Fibroblast of skin of right quadriceps (primary cell): ENCODE measurements at regions not wholly inside any gene's neighbourhood (a gene's known extent, or its start where the extent isn't known, plus 50 kb on each side); places are given as distances from the start of the nearest gene placed in this dataset.

Experiments used
- DNase-seq: peaks from one replicate; pipeline ENCODE4 v3.0.0-alpha.2; 2013

DNA sequence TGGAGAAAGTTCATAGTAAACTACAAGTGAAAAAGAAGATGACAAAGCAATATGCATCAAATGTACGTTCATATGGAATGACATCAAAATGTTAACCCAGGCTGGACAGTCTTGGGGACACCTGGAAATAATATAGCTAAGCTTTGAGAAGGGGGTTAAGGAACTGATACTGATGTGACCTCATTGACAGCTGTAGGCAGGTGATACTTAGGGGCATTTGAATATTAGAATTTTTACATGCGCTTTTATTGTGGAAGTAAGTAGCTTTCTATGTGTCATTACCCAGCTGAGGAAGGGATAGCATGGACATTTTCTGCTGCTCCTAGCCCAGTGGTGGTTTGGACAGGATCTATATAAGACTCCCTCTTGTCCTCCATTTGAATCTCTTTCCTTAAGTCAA, 299.7 kb downstream of the CWC27 start:
- DNase-seq = no peak

DNA sequence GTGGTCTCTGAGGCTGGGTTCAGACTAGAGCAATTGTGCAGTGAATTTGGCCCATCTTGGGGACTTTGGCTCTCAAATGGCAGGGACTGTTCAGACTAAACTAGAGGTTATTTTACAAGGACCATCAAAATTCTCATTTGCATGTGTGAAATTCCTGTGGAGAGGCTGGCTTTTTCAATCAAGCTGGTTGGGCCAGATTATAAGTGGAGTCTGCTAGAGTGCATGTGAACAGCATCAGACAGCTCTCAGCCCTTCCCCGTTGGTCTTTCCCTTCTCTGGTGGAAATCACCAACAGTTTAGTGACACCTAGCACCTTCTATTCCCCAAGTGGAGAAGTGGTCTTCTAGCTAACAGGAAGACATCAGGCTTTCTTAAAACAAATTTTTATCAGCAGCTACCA, 301.3 kb downstream of the CWC27 start:
- no peak for DNase-seq

DNA sequence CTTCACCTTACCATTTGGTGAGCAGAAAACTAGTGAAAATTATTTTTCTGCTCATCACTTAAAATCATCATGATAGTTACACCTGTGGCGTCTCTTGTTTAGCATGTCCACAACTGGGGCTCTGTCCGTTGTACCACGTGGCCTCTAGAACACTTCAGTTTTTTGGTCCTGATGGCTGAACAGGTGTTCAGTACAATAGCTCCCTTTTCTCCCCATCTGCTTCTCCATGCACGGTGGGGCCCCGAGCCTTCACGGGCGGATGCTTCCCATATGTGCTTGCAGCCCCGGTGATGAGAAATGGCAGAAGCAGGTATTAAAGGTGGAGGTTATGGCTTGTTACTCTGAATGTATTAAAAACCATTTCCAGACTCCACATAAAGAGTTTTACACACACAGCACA, 304.1 kb downstream of the CWC27 start:
- no peak for DNase-seq

- DNase-seq = peak; percentile 80
Observed at GRCh38 chr5:65073250-65073661, 304.5 kb downstream of the CWC27 start.

DNA sequence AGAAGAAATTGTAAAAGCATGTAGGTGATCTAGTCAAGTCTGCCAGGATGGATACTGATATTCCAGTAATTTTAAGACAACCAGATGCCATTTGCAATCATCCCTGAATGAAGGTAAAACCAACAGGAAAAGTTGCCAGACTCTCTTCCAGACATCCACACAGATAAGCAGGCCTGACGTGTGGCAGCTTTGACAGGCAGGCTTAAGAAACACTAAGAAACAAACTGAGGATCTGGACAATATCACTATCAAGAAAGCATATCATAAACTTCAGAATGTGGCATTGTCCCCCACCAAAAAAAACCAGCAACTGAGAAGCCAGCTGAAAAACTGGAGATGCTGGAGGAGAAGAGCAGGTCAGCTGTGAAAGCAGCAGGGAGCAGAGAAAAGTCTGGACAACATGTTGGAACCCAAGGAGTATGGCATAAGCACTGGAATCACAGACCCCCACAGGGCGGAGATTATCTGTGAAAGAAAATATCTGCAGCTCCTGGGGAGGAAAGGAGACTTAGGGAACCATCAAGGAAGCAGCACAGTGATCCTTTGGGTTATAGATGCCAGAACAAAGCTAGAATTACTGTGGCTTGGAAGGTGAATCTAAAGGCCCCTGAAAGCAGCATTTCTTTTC, 307.0 kb downstream of the CWC27 start:
- no peak for DNase-seq

GRCh38 chr5:65076251-65076869, 307.6 kb downstream of the CWC27 start:
- peak; percentile 79 for DNase-seq

DNA sequence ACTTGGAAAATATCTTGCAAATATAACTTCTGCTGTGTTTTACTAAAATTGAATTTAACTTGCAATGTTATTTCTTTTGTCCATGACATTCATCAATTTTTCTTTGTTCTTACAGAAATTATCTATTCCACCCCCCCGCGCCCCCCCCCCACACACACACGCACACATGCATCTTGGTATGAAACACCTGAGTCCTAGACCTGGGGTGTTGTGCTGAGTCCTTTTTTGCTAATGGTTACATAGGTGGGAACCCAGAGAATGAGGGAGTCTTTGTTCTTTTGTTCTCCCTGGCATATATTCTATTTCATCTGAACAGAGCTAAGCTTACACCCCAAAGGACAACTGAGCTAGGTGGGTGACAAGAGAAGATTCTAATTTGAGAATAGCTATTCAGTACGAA, 308.9 kb downstream of the CWC27 start:
- no peak for DNase-seq

DNA sequence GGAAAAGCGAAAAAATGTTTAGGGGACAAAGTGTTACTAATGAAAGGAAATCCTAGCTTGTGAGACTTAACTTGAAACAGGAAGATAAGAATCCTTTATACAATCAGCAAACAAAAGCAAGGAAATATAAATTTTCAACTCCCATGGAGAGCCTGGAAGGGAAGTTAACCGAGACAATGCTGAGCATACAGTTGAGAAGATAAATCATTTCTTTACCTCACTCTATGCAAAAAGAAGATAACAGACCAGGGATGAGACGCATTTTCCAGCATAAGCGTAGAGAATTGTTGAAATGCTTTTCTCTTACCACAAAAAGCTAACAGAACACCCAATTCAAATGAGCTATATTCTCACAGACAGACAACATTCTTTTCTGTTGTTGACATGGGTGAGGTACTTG, 309.6 kb downstream of the CWC27 start:
- peak; percentile 64 for DNase-seq

GRCh38 chr5:65081071-65081470, 312.3 kb downstream of the CWC27 start:
- DNase-seq = no peak

DNA sequence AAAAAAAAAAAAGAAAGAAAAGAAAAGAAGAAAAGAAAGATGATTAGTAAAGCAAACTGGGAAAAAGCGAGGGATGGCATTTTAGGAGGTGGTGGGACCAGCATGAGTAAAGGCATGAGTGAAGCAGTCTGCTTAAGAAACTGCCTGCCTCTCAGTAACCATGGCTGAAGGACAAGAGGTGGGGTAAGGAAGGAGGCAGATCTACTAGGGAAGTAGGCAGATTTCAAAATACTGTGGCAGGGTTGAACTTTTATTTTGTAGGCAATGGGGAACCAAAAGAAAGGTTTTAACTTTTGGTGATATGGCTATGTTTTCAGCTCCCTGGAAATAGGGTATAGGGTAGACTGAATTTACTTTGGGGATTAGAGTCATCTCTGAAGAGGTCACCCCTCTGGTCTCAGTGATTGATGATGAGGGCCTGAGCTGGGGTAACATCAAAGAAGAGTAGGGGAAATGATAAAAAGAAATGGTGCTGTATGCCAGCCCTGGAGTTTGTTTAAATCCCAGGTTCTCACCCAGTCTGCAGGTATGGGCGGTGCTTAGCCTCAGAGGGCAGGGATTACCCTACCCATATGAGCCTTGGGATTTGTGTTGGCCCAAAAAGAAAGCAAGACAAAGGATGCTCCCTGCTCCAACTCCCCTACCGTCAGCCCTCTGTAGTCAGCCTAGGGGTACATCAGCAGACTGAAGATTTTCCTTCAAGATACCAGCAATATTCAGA, 316.2 kb downstream of the CWC27 start:
- DNase-seq = no peak

- DNase-seq = no peak
Observed at GRCh38 chr5:65085516-65085850, 316.8 kb downstream of the CWC27 start.

DNA sequence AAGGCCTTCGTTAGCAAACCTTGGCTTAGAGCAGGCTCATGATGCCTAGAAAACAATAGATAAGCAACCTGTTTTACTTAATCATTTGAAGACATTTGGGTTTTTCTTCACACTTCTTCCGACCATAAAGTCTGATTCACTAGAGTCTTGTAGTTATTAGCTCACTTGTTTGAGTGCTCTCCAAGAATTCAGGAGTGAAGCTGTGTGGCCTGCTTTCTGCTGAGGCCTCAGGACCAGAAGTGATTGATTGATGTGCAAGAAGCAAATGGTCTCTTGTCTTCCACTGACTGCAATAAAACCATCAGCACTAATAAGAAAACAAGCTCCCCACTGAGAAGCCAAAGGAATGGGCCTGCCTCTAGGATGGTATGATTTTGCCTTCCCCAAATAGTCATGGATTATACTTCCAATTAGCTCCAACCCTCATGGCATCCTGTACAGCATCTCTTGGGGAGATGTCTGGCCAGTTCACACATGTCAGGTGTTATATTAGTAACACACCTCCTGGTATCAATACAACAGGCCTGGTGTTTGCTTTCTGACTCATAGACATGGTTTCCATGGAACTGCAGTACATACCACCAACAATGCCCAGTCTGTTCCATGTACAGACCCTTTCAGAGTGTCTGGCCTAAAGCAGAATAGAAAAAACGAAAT, 317.6 kb downstream of the CWC27 start:
- DNase-seq = peak; percentile 35

GRCh38 chr5:65087154-65087553, 318.4 kb downstream of the CWC27 start:
- DNase-seq = no peak

GRCh38 chr5:65094279-65094678, 325.5 kb downstream of the CWC27 start:
- no peak for DNase-seq

- no peak for DNase-seq
Observed at GRCh38 chr5:65098393-65098792, 329.7 kb downstream of the CWC27 start.
